ENCODE measurements at regions not wholly inside any gene's neighbourhood (a gene's known extent, or its start where the extent isn't known, plus 50 kb on each side); places are given as distances from the start of the nearest gene placed in this dataset.
"Not testable (repeated sequence)": the region's sequence is repeated elsewhere in the genome, so short reads cannot be mapped to it uniquely, and the experiment has no call there.

- no peak for DNase-seq
Measured at GRCh38 chr11:93032580-93032979, 63.1 kb downstream of the MTNR1B start.

GRCh38 chr11:93033093-93033492 lies 63.6 kb downstream of the MTNR1B start:
- DNase-seq: no peak

- no peak for DNase-seq
Measured at GRCh38 chr11:93034031-93034722, 64.7 kb downstream of the MTNR1B start.

- no peak for DNase-seq
Measured at GRCh38 chr11:93034723-93035039, 65.2 kb downstream of the MTNR1B start.

- no peak for DNase-seq
Measured at GRCh38 chr11:93038521-93038920, 69.1 kb downstream of the MTNR1B start.

- no peak for DNase-seq
Measured at GRCh38 chr11:93039531-93040240, 70.2 kb downstream of the MTNR1B start.

- DNase-seq: no peak
Measured at GRCh38 chr11:93041682-93042081, 72.2 kb downstream of the MTNR1B start.

- not testable (repeated sequence) for DNase-seq
Measured at GRCh38 chr11:93043186-93043585, 73.7 kb downstream of the MTNR1B start.

- DNase-seq: no peak
Measured at GRCh38 chr11:93049740-93050139, 80.3 kb downstream of the MTNR1B start.

GRCh38 chr11:93051186-93051585 lies 81.7 kb downstream of the MTNR1B start:
- DNase-seq: no peak

- no peak for DNase-seq
Measured at GRCh38 chr11:93053864-93054263, 84.4 kb downstream of the MTNR1B start.

GRCh38 chr11:93054279-93054678 lies 84.8 kb downstream of the MTNR1B start:
- DNase-seq: no peak

- DNase-seq: no peak
Measured at GRCh38 chr11:93054881-93055280, 85.4 kb downstream of the MTNR1B start.

- no peak for DNase-seq
Measured at GRCh38 chr11:93059117-93059957, 89.9 kb downstream of the MTNR1B start.

- DNase-seq: no peak
Measured at GRCh38 chr11:93063086-93063485, 93.6 kb downstream of the MTNR1B start.

- not testable (repeated sequence) for DNase-seq
Measured at GRCh38 chr11:93065074-93065674, 95.7 kb downstream of the MTNR1B start.

GRCh38 chr11:93067881-93068390 lies 98.5 kb downstream of the MTNR1B start:
- no peak for DNase-seq

GRCh38 chr11:93072229-93072914 lies 102.9 kb downstream of the MTNR1B start:
- DNase-seq: no peak

GRCh38 chr11:93073026-93073425 lies 103.6 kb downstream of the MTNR1B start:
- DNase-seq: no peak

GRCh38 chr11:93073508-93074280 lies 104.2 kb downstream of the MTNR1B start:
- DNase-seq: no peak

GRCh38 chr11:93074352-93074751 lies 104.9 kb downstream of the MTNR1B start:
- no peak for DNase-seq

- DNase-seq: no peak
Measured at GRCh38 chr11:93075782-93076181, 106.3 kb downstream of the MTNR1B start.
